ENCODE measurements at regions not wholly inside any gene's neighbourhood (a gene's known extent, or its start where the extent isn't known, plus 50 kb on each side); places are given as distances from the start of the nearest gene placed in this dataset.

- Histone ChIP-seq H3K4me3 (ENCODE audit: low read depth in 1 of 2, low read length in 2 of 2) (no peak overlapping the region), H3K9ac (ENCODE audit: low read depth, low read length) (no peak overlapping the region), H2AFZ (ENCODE audit: low read depth, low read length) (no peak overlapping the region), H3K9me3 (ENCODE audit: insufficient read depth, low read length, severe bottlenecking) (no peaks in the 10 kb centered on the region), H4K20me1 (ENCODE audit: insufficient read depth, low read length) (no peaks in the 10 kb centered on the region), H3K36me3 (ENCODE audit: insufficient read depth, low read length) (no peaks in the 10 kb centered on the region), H3K4me2 (ENCODE audit: insufficient read depth, low read length) (no peak overlapping the region), H3K79me2 (ENCODE audit: insufficient read depth, low read length) (no peaks in the 10 kb centered on the region), H3K27me3 (ENCODE audit: insufficient read depth, low read length, poor library complexity) (no peaks in the 10 kb centered on the region), H3K4me1 (ENCODE audit: insufficient read depth, low read length) (no peaks in the 10 kb centered on the region), H3K27ac (ENCODE audit: low read length) (no peak overlapping the region)
- ATAC-seq (ENCODE audit: insufficient read depth, low read depth) (no peak), DNase-seq (no peak)
- TF ChIP-seq EZH2 (IDR thresholded peaks at IDR 0.05; ENCODE audit: borderline replicate concordance, low read depth, low read length, severe bottlenecking) = no peak
- TF ChIP-seq CTCF (IDR thresholded peaks at IDR 0.05; ENCODE audit: borderline replicate concordance, extremely low read depth, low read length, poor library complexity, severe bottlenecking) = no peak
These were observed 823.3 kb downstream of the KCNJ18 start for GRCh38 chr17:22515599-22515998.

- ATAC-seq (ENCODE audit: insufficient read depth, low read depth) = no peak
- no peak overlapping the region for H2AFZ ChIP-seq (ENCODE audit: low read depth, low read length)
- no peaks in the 10 kb centered on the region for H4K20me1 ChIP-seq (ENCODE audit: insufficient read depth, low read length)
- no peaks in the 10 kb centered on the region for H3K27me3 ChIP-seq (ENCODE audit: insufficient read depth, low read length, poor library complexity)
- no peak for DNase-seq
- H3K9ac ChIP-seq (ENCODE audit: low read depth, low read length) = no peak overlapping the region
- no peaks in the 10 kb centered on the region for H3K36me3 ChIP-seq (ENCODE audit: insufficient read depth, low read length)
- H3K4me1 ChIP-seq (ENCODE audit: insufficient read depth, low read length) = no peaks in the 10 kb centered on the region
- H3K4me2 ChIP-seq (ENCODE audit: insufficient read depth, low read length) = no peak overlapping the region
- H3K27ac ChIP-seq (ENCODE audit: low read length) = no peak overlapping the region
- TF ChIP-seq CTCF (IDR thresholded peaks at IDR 0.05; ENCODE audit: borderline replicate concordance, extremely low read depth, low read length, poor library complexity, severe bottlenecking) = no peak
- no peak for TF ChIP-seq EZH2 (IDR thresholded peaks at IDR 0.05; ENCODE audit: borderline replicate concordance, low read depth, low read length, severe bottlenecking)
- H3K79me2 ChIP-seq (ENCODE audit: insufficient read depth, low read length) = no peaks in the 10 kb centered on the region
- no peak overlapping the region for H3K4me3 ChIP-seq (ENCODE audit: low read depth in 1 of 2, low read length in 2 of 2)
- H3K9me3 ChIP-seq (ENCODE audit: insufficient read depth, low read length, severe bottlenecking) = no peaks in the 10 kb centered on the region
These were observed 824.7 kb downstream of the KCNJ18 start for GRCh38 chr17:22516861-22517636.

GRCh38 chr17:22517716-22518115, 825.4 kb downstream of the KCNJ18 start:
- Histone ChIP-seq H4K20me1 (ENCODE audit: insufficient read depth, low read length) (no peaks in the 10 kb centered on the region), H3K9ac (ENCODE audit: low read depth, low read length) (no peak overlapping the region), H3K4me3 (ENCODE audit: low read depth in 1 of 2, low read length in 2 of 2) (no peak overlapping the region), H3K4me2 (ENCODE audit: insufficient read depth, low read length) (no peak overlapping the region), H2AFZ (ENCODE audit: low read depth, low read length) (no peak overlapping the region), H3K79me2 (ENCODE audit: insufficient read depth, low read length) (no peaks in the 10 kb centered on the region), H3K4me1 (ENCODE audit: insufficient read depth, low read length) (no peaks in the 10 kb centered on the region), H3K9me3 (ENCODE audit: insufficient read depth, low read length, severe bottlenecking) (no peaks in the 10 kb centered on the region), H3K27ac (ENCODE audit: low read length) (no peak overlapping the region), H3K27me3 (ENCODE audit: insufficient read depth, low read length, poor library complexity) (no peaks in the 10 kb centered on the region), H3K36me3 (ENCODE audit: insufficient read depth, low read length) (no peaks in the 10 kb centered on the region)
- ATAC-seq (ENCODE audit: insufficient read depth, low read depth) = no peak
- TF ChIP-seq CTCF (IDR thresholded peaks at IDR 0.05; ENCODE audit: borderline replicate concordance, extremely low read depth, low read length, poor library complexity, severe bottlenecking) (no peak), EZH2 (IDR thresholded peaks at IDR 0.05; ENCODE audit: borderline replicate concordance, low read depth, low read length, severe bottlenecking) (no peak)
- no peak for DNase-seq
